GM20000 (cell line): ENCODE measurements at regions not wholly inside any gene's neighbourhood (a gene's known extent, or its start where the extent isn't known, plus 50 kb on each side); places are given as distances from the start of the nearest gene placed in this dataset.

Experiments used
- DNase-seq: peaks from one replicate; pipeline ENCODE4 v3.0.0; 2012; ENCODE audit warnings: low spot score
- CTCF ChIP-seq: IDR thresholded peaks from 2 replicates; pipeline ENCODE4 v1.5.1; 2012; ENCODE audit warnings: mild to moderate bottlenecking, control low read depth; ENCODE audit errors: extremely low read depth, missing control alignments

GRCh38 chr12:125193376-125194152 is 128.3 kb downstream of the AACS start:
- TF ChIP-seq CTCF = no peak
- no peak for DNase-seq

DNA sequence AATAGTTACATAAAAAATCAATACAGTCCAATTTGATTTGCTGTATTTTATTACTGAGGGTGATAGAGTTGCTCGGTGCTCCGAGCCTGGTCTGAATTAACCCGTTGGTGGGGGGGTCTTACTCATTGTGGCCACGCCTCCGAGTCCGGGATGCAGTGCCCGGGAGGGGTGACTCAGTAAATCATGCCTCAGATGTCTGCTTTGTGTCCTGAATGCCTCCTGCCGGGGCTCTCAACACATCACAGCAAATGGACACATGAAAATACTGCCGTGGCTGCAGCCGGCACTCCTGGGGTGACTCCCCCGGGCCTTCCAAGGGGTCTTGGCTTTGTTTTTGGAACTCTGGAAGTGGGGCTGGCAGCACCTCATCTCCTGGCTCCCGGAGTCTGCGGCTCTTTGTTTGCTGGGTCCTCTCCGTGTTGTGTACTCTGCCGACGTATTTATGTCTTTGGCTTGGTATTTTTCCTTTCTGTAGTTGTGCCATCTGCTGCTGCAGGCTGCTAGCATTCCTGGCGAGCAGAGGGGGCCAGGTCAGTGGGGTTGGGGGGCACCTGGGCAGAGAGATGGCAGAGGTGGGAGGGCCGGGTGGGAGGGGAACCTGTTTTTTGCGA is 129.0 kb downstream of the AACS start:
- no peak for DNase-seq
- no peak for TF ChIP-seq CTCF

GRCh38 chr12:125194987-125195386 is 129.8 kb downstream of the AACS start:
- TF ChIP-seq CTCF = no peak
- DNase-seq = no peak

DNA sequence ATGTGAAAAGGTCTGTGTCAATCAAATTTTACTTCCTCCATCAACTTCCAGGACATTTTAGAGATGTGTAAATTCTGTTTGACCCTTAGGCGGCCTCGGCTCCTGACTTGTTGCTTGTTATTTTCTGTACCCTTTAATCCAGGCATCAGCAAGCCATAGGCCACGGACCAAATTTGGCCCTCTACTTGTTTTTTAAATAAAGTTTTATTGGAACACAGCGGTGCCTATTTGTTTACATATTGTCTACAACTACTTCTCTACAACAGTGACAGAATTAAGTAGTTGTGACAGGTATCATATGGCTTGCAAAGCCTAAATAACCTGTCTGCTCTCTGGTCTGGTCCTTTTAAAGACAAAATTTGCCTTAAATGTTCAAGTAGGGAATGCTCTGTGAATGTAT is 132.1 kb downstream of the AACS start:
- DNase-seq = no peak
- TF ChIP-seq CTCF = no peak

DNA sequence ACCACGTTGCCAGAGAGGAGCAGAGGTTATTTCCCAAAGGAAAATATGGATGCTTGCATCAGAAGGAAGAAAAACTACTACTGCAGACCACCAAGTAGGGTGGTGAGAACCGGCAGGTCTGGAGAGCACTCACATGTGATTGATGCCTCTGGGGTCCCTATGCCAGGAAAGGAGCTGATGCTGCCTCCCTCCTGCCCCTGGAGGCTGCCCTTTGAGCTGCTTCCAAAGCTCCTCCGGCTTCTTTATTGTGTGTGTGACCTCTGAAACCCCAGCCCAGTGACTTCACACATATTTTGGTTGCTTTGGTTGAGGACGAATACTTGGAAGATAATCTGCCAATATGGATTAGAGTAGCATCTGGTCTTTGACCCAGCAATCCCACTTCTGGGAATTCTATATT is 133.4 kb downstream of the AACS start:
- TF ChIP-seq CTCF = no peak
- DNase-seq = no peak

DNA sequence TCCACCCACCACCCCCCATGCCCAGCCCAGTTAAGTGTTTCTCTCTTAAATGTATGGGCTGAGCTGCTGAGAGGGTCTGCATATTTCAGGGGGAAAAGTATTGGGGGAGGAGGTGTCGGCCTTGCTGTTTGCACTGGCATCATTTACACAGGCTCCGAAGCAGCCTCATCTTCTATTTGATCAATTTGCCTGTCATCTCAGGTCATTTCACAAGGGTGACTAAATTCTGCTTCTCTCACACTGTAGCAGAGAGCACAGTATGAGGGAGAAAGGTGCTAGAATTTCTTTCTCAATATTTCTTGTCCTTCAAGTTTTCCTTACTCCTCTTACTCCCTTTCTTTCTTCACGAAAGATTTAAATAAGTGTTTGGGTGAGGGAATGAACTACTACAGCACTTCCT is 135.9 kb downstream of the AACS start:
- TF ChIP-seq CTCF = no peak
- no peak for DNase-seq

GRCh38 chr12:125201940-125202339 is 136.7 kb downstream of the AACS start:
- DNase-seq = no peak
- TF ChIP-seq CTCF = no peak
